Glomerular visceral epithelial cell (primary cell): ENCODE measurements at regions not wholly inside any gene's neighbourhood (a gene's known extent, or its start where the extent isn't known, plus 50 kb on each side); places are given as distances from the start of the nearest gene placed in this dataset.
A peak's percentile ranks its signal among the peaks of the same experiment; 100 is the strongest.
"Not testable (repeated sequence)": the region's sequence is repeated elsewhere in the genome, so short reads cannot be mapped to it uniquely, and the experiment has no call there.

Source experiments
- DNase-seq: peaks from one replicate; pipeline ENCODE4 v3.0.0-alpha.2; 2016; ENCODE audit errors: extremely low spot score

- DNase-seq, result no peak
Measured at GRCh38 chr18:21928925-21929324, 188.3 kb downstream of the MIB1 start.

- DNase-seq, result no peak
Measured at GRCh38 chr18:21930177-21930576, 189.6 kb downstream of the MIB1 start.

- DNase-seq, result no peak
Measured at GRCh38 chr18:21933931-21934765, 193.6 kb downstream of the MIB1 start.

GRCh38 chr18:21934766-21935015, 194.1 kb downstream of the MIB1 start:
- DNase-seq, result no peak

GRCh38 chr18:21943456-21943855, 202.9 kb downstream of the MIB1 start:
- no peak for DNase-seq

GRCh38 chr18:21949326-21950015, 208.9 kb downstream of the MIB1 start:
- no peak for DNase-seq

GRCh38 chr18:21955757-21956652, 213.4 kb upstream of the GATA6 start:
- DNase-seq, result peak; percentile 67

- DNase-seq, result no peak
Measured at GRCh38 chr18:21958263-21958662, 211.1 kb upstream of the GATA6 start.

GRCh38 chr18:21958707-21959450, 210.5 kb upstream of the GATA6 start:
- DNase-seq, result no peak

- no peak for DNase-seq
Measured at GRCh38 chr18:21960189-21960588, 209.2 kb upstream of the GATA6 start.

GRCh38 chr18:21963336-21963735, 206.1 kb upstream of the GATA6 start:
- peak; percentile 8 for DNase-seq

- no peak for DNase-seq
Measured at GRCh38 chr18:21968338-21968737, 201.1 kb upstream of the GATA6 start.

GRCh38 chr18:21972281-21972680, 197.1 kb upstream of the GATA6 start:
- no peak for DNase-seq

GRCh38 chr18:21975954-21976353, 193.4 kb upstream of the GATA6 start:
- not testable (repeated sequence) for DNase-seq

- no peak for DNase-seq
Measured at GRCh38 chr18:21978546-21979170, 190.7 kb upstream of the GATA6 start.

GRCh38 chr18:21979171-21979560, 190.2 kb upstream of the GATA6 start:
- no peak for DNase-seq

- no peak for DNase-seq
Measured at GRCh38 chr18:21979759-21980158, 189.6 kb upstream of the GATA6 start.

- no peak for DNase-seq
Measured at GRCh38 chr18:21980744-21981143, 188.6 kb upstream of the GATA6 start.

- DNase-seq, result not testable (repeated sequence)
Measured at GRCh38 chr18:21981489-21981888, 187.9 kb upstream of the GATA6 start.

GRCh38 chr18:21991081-21991534, 178.3 kb upstream of the GATA6 start:
- DNase-seq, result no peak

GRCh38 chr18:21991886-21992285, 177.5 kb upstream of the GATA6 start:
- DNase-seq, result no peak
